GM12891 (cell line): ENCODE measurements at regions not wholly inside any gene's neighbourhood (a gene's known extent, or its start where the extent isn't known, plus 50 kb on each side); places are given as distances from the start of the nearest gene placed in this dataset.
"Not testable (repeated sequence)": the region's sequence is repeated elsewhere in the genome, so short reads cannot be mapped to it uniquely, and the experiment has no call there.

Source experiments
- DNase-seq: peaks from one replicate; pipeline ENCODE4 v3.0.0; 2011; ENCODE audit warnings: low spot score; ENCODE audit not compliant: insufficient read length
- FAIRE-seq: peaks from 2 replicates; lab custom pipeline; 2011; peaks lifted over from hg19 to GRCh38; lab: Jason Lieb, UNC
- PAX5 ChIP-seq: IDR thresholded peaks from 2 replicates; pipeline ENCODE4 v1.6.1; 2011; ENCODE audit warnings: low read length, moderate library complexity, mild to moderate bottlenecking; ENCODE audit not compliant: insufficient read depth, severe bottlenecking
- POLR2A ChIP-seq: IDR thresholded peaks from 2 replicates; pipeline ENCODE4 v1.6.1; 2011; ENCODE audit warnings: low read depth, low read length, control low read depth
- POLR2AphosphoS5 ChIP-seq: IDR thresholded peaks from 2 replicates; pipeline ENCODE4 v1.6.1; 2011; ENCODE audit warnings: low read depth, low read length, control low read depth
- POU2F2 ChIP-seq: IDR thresholded peaks from 2 replicates; pipeline ENCODE4 v1.6.1; 2011; ENCODE audit warnings: low read depth, mild to moderate bottlenecking, control low read depth, low read length, moderate library complexity
- SPI1 ChIP-seq: IDR thresholded peaks from 2 replicates; pipeline ENCODE4 v1.6.1; 2011; ENCODE audit warnings: low read depth, low read length, control low read depth
- TAF1 ChIP-seq: IDR thresholded peaks from 2 replicates; pipeline ENCODE4 v1.6.1; 2011; ENCODE audit warnings: low read depth, low read length, control low read depth

- DNase-seq (no peak), FAIRE-seq (no peak)
- TF ChIP-seq POU2F2 (no peak), SPI1 (no peak), PAX5 (no peak), TAF1 (no peak), POLR2A (no peak), POLR2AphosphoS5 (no peak)
Measured at GRCh38 chr9:74037274-74037673, 459.9 kb upstream of the RORB start.

DNA sequence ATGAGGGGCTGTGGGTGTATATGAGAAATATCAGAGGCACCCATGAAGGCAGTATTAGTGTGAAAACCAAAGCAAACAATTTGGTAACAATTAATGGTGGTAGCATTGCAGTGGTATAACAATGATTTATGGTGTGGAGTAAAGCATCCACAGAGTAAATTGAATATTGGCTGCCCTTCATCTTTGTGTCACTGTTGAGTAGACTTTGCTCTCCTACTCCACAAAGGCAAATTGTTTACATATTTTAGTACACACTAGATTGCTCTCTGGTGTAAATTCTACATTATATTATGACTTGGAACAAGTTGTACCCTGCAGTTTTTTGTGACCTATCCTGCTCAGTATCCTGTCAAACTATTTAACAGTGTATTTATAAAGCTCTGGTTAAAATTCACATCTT lies 455.5 kb upstream of the RORB start:
- FAIRE-seq: no peak
- no peak for TF ChIP-seq POLR2AphosphoS5
- TF ChIP-seq POU2F2: no peak
- no peak for TF ChIP-seq TAF1
- no peak for TF ChIP-seq PAX5
- TF ChIP-seq SPI1: no peak
- TF ChIP-seq POLR2A: no peak

GRCh38 chr9:74044844-74045243 lies 452.3 kb upstream of the RORB start:
- FAIRE-seq: no peak
- DNase-seq: no peak
- TF ChIP-seq POLR2AphosphoS5: no peak
- no peak for TF ChIP-seq SPI1
- TF ChIP-seq TAF1: no peak
- no peak for TF ChIP-seq POLR2A
- TF ChIP-seq PAX5: no peak
- TF ChIP-seq POU2F2: no peak

More for the DNA sequence above, 455.5 kb upstream of the RORB start:
- DNase-seq: no peak

DNA sequence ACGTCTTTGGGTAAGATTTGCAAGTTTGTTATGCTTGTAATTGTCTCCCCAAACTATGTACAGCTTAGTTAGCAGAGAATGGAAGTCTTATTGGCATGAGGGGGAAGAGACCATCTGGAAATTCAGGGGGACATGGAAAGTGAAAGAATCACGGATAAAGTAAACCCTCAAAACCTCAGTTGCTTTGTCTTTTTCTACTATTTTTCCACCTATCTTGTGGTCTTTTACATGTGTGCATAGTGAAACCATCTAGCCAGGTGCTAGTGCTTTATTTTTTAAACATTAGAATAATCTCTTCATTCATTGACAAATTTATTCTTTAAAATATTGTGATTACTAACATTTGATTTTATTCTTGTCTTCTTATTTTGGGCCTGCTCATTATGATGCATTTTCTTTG lies 441.1 kb upstream of the RORB start:
- DNase-seq (no peak), FAIRE-seq (no peak)
- TF ChIP-seq TAF1 (no peak), POLR2AphosphoS5 (no peak), SPI1 (no peak), POLR2A (no peak), PAX5 (no peak), POU2F2 (no peak)

DNA sequence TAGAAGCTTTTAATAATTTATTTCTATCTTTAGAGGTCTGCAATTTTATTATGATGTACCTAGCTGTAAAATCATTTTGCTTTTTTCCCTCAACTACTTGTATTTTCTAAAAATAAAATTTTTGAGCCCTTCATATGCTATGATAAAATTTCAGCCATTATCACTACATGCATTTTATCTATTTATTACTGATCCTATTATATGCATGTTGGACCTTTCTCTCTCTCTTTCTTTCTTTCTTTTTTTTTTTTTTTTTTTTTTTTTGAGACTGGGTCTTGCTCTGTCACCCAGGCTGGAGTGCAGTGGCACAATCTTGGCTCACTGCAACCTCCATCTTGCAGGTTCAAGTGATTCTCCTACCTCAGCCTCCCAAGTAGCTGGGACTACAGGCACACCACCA lies 440.1 kb upstream of the RORB start:
- not testable (repeated sequence) for FAIRE-seq

GRCh38 chr9:74064702-74065101 lies 432.4 kb upstream of the RORB start:
- FAIRE-seq: no peak
- no peak for DNase-seq
- TF ChIP-seq POU2F2 (no peak), TAF1 (no peak), POLR2AphosphoS5 (no peak), SPI1 (no peak), PAX5 (no peak), POLR2A (no peak)

More for the DNA sequence above, 440.1 kb upstream of the RORB start:
- not testable (repeated sequence) for DNase-seq

DNA sequence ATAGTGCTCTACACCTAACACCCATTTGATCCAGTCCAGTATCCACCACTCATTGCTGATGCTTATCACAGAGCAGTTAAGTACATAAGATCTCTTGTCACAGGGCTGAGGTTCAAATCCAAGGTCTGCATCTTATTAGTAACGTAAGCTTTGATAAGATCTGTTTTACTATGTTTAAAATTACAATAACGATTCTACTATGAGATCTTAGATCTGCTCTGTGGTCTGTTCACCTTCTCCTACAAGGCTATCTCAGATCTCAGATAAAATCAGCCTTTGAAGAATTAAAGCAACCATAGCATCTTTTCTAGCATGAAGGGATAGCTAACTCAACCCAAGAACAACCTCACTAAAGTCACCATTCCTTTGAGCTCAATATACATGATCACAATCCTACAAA lies 431.0 kb upstream of the RORB start:
- no peak for FAIRE-seq
- no peak for TF ChIP-seq TAF1
- no peak for TF ChIP-seq SPI1
- no peak for TF ChIP-seq POLR2AphosphoS5
- no peak for TF ChIP-seq POLR2A
- no peak for TF ChIP-seq PAX5
- TF ChIP-seq POU2F2: no peak

DNA sequence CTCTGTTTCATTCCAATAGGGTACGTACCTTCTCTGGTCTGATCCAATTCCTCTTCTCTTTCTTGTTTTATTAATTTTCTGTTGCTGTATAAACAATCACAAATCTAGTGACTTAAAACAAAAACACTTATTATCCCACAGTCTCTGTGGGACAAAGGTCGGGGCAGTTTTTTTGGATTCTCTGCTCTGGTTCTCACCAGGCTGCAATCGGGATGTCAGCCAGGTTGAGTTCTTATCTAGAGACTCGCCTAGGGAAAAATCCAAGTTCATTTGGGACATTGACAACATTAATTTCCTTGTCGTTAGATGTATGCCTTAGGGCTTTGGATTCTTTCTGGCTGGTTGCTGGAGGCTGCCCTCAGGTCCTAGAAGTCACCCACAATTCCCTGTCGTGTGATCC lies 430.5 kb upstream of the RORB start:
- TF ChIP-seq TAF1: no peak
- TF ChIP-seq POU2F2: no peak
- TF ChIP-seq SPI1: no peak
- no peak for TF ChIP-seq POLR2A
- TF ChIP-seq POLR2AphosphoS5: no peak
- TF ChIP-seq PAX5: no peak
- no peak for DNase-seq
- no peak for FAIRE-seq

More for the DNA sequence above, 431.0 kb upstream of the RORB start:
- no peak for DNase-seq

DNA sequence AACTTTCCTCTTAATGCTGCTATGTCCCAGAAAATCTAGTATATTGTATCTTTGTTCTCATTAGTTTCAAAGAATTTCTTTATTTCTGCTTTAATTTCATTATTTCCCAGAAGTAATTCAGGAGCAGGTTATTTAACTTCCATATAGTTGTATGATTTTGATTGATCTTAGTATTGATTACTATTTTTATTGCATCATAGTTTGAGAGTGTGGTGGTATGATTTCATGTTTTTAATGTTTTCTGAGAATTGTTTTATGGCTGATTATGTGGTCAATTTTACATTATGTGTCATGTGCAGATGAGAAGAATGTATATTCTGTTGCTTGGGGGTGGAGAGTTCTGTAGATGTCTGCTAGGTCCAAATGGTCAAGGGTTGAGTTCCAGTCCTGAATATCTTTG lies 425.6 kb upstream of the RORB start:
- FAIRE-seq (no peak), DNase-seq (no peak)
- TF ChIP-seq TAF1 (no peak), POLR2A (no peak), POU2F2 (no peak), POLR2AphosphoS5 (no peak), PAX5 (no peak), SPI1 (no peak)

GRCh38 chr9:74073897-74074296 lies 423.2 kb upstream of the RORB start:
- FAIRE-seq (no peak), DNase-seq (no peak)
- TF ChIP-seq TAF1 (no peak), POLR2AphosphoS5 (no peak), PAX5 (no peak), POU2F2 (no peak), POLR2A (no peak), SPI1 (no peak)
